ENCODE measurements at regions not wholly inside any gene's neighbourhood (a gene's known extent, or its start where the extent isn't known, plus 50 kb on each side); places are given as distances from the start of the nearest gene placed in this dataset.

DNA sequence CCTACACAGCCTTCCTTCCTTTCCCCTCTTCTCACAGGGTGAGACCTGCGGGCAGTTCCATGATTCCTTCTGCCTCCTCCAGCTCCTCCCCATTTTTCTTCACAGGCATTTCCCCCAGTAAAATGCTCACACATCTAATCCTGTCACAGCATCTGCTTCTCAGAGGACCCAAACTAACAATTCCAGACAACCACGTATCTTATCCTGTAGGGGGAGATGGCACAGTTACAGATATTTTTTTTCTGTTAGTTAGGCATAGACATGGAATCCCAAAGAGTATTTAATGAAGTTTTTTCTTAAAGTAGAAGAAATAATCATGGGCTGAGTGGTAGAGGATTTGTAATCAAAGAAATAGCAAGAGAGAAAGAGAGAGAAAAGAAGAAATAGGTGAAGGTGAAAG lies 373.1 kb upstream of the ADAMTS9 start:
- CTCF ChIA-PET, result interaction anchor here (0.8 to 1.2 kb wide), 2 partner anchors 12 to 53 kb away, joined by 3 read pairs; no protein-coding TSS in a partner anchor
- H3K4me2 ChIP-seq, result no peak overlapping the region
- POLR2A ChIA-PET, result no interaction called here
- no peaks in the 10 kb centered on the region for H3K36me3 ChIP-seq (replicated peaks in 1 of 2; ENCODE audit: control insufficient read depth in 1 of 2, insufficient read depth in 2 of 2, low read length in 1 of 2)
- H3K4me3 ChIP-seq (ENCODE audit: low read depth in 2 of 2, low read length in 1 of 2), result no peak overlapping the region
- no peaks in the 10 kb centered on the region for H3K9me2 ChIP-seq
- H3F3A ChIP-seq (replicated peaks; ENCODE audit: insufficient read depth), result no peaks in the 10 kb centered on the region
- no peak overlapping the region for H3K9ac ChIP-seq
- H3K9me3 ChIP-seq, result no peaks in the 10 kb centered on the region
- H2AFZ ChIP-seq (ENCODE audit: low read depth), result no peak overlapping the region
- H4K20me1 ChIP-seq (ENCODE audit: insufficient read depth), result no peaks in the 10 kb centered on the region
- TF ChIP-seq, protein P1, sequence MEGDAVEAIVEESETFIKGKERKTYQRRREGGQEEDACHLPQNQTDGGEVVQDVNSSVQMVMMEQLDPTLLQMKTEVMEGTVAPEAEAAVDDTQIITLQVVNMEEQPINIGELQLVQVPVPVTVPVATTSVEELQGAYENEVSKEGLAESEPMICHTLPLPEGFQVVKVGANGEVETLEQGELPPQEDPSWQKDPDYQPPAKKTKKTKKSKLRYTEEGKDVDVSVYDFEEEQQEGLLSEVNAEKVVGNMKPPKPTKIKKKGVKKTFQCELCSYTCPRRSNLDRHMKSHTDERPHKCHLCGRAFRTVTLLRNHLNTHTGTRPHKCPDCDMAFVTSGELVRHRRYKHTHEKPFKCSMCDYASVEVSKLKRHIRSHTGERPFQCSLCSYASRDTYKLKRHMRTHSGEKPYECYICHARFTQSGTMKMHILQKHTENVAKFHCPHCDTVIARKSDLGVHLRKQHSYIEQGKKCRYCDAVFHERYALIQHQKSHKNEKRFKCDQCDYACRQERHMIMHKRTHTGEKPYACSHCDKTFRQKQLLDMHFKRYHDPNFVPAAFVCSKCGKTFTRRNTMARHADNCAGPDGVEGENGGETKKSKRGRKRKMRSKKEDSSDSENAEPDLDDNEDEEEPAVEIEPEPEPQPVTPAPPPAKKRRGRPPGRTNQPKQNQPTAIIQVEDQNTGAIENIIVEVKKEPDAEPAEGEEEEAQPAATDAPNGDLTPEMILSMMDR (IDR thresholded peaks at IDR 0.05), result peak; percentile 16; the same call in 1 of the 2 replicates
- no peak for TF ChIP-seq EP300 (IDR thresholded peaks at IDR 0.05; ENCODE audit: borderline replicate concordance in 1 of 2, low read depth in 1 of 2, low read length in 1 of 2)
- no peak for TF ChIP-seq POLR2AphosphoS5 (IDR thresholded peaks at IDR 0.05; ENCODE audit: low read depth, low read length)
- no peaks in the 10 kb centered on the region for H3K79me2 ChIP-seq (ENCODE audit: insufficient read depth)
- 73% methylated on average over 2 of the region's 2 CpGs for WGBS (ENCODE audit: low lambda C conversion rate)
- DNase-seq, result no peak
- H3K4me1 ChIP-seq (ENCODE audit: control insufficient read depth in 1 of 2, insufficient read depth in 2 of 2, low read depth in 1 of 2, low read length in 1 of 2), result peaks cover 0 to 2% of the 10 kb centered on the region in 2 experiments; a peak in 1 of 4 replicates
- H3K27ac ChIP-seq (ENCODE audit: low read depth in 2 of 2, low read length in 1 of 2), result no peak overlapping the region
- H3K27me3 ChIP-seq (ENCODE audit: insufficient read depth), result no peaks in the 10 kb centered on the region

DNA sequence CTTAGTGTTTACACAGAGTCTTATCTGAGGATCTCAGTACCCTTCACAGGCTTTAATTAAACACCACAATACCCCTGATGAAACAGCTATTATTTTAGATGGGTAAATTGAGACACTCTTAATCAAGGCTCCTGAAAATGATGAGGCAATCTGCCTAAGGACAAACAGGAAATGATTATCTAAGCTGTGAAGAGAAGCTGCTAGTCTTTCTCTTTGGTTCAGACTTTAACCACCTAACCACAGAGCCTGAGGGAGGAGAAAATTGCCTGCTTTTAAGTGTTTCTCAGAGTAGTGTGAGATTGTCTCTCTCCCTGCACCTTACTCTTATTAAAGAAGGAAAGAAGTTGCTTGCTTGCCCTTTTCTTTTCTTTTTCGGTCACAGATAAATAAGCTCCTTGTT lies 364.3 kb upstream of the ADAMTS9 start:
- WGBS (ENCODE audit: low lambda C conversion rate), result 75% methylated on average over 1 of the region's 1 CpG
- POLR2A ChIA-PET, result no interaction called here
- no peaks in the 10 kb centered on the region for H3K4me1 ChIP-seq (ENCODE audit: control insufficient read depth in 1 of 2, insufficient read depth in 2 of 2, low read depth in 1 of 2, low read length in 1 of 2)
- H3K9me2 ChIP-seq, result no peaks in the 10 kb centered on the region
- no peak overlapping the region for H3K4me2 ChIP-seq
- no peaks in the 10 kb centered on the region for H3K36me3 ChIP-seq (replicated peaks in 1 of 2; ENCODE audit: control insufficient read depth in 1 of 2, insufficient read depth in 2 of 2, low read length in 1 of 2)
- no peaks in the 10 kb centered on the region for H4K20me1 ChIP-seq (ENCODE audit: insufficient read depth)
- CTCF ChIA-PET, result interaction anchor here (1.1 kb wide), 1 partner anchor 18 kb away, joined by 3 read pairs; no protein-coding TSS in a partner anchor
- no peak overlapping the region for H3K9ac ChIP-seq
- no peak overlapping the region for H3K4me3 ChIP-seq (ENCODE audit: low read depth in 2 of 2, low read length in 1 of 2)
- H3K27me3 ChIP-seq (ENCODE audit: insufficient read depth), result no peaks in the 10 kb centered on the region
- H2AFZ ChIP-seq (ENCODE audit: low read depth), result no peak overlapping the region
- H3K9me3 ChIP-seq, result no peaks in the 10 kb centered on the region
- TF ChIP-seq RFX5 (IDR thresholded peaks at IDR 0.05; ENCODE audit: low read length) (no peak), RAD21 (IDR thresholded peaks at IDR 0.05; ENCODE audit: low read length) (no peak), RCOR1 (IDR thresholded peaks at IDR 0.05; ENCODE audit: low read length) (no peak), CHD2 (IDR thresholded peaks at IDR 0.05; ENCODE audit: low read length, partially characterized antibody) (no peak), FOXM1 (IDR thresholded peaks at IDR 0.05; ENCODE audit: low read depth) (no peak), TEAD4 (IDR thresholded peaks at IDR 0.05; ENCODE audit: borderline replicate concordance, insufficient read depth) (no peak)
- TF ChIP-seq, protein P2, sequence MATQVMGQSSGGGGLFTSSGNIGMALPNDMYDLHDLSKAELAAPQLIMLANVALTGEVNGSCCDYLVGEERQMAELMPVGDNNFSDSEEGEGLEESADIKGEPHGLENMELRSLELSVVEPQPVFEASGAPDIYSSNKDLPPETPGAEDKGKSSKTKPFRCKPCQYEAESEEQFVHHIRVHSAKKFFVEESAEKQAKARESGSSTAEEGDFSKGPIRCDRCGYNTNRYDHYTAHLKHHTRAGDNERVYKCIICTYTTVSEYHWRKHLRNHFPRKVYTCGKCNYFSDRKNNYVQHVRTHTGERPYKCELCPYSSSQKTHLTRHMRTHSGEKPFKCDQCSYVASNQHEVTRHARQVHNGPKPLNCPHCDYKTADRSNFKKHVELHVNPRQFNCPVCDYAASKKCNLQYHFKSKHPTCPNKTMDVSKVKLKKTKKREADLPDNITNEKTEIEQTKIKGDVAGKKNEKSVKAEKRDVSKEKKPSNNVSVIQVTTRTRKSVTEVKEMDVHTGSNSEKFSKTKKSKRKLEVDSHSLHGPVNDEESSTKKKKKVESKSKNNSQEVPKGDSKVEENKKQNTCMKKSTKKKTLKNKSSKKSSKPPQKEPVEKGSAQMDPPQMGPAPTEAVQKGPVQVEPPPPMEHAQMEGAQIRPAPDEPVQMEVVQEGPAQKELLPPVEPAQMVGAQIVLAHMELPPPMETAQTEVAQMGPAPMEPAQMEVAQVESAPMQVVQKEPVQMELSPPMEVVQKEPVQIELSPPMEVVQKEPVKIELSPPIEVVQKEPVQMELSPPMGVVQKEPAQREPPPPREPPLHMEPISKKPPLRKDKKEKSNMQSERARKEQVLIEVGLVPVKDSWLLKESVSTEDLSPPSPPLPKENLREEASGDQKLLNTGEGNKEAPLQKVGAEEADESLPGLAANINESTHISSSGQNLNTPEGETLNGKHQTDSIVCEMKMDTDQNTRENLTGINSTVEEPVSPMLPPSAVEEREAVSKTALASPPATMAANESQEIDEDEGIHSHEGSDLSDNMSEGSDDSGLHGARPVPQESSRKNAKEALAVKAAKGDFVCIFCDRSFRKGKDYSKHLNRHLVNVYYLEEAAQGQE (IDR thresholded peaks at IDR 0.05; ENCODE audit: low read depth, low read length), result no peak
- no peaks in the 10 kb centered on the region for H3K79me2 ChIP-seq (ENCODE audit: insufficient read depth)
- H3K27ac ChIP-seq (ENCODE audit: low read depth in 2 of 2, low read length in 1 of 2), result no peak overlapping the region
- DNase-seq, result no peak
- H3F3A ChIP-seq (replicated peaks; ENCODE audit: insufficient read depth), result no peaks in the 10 kb centered on the region
